Smooth muscle cell (in vitro differentiated cells): ENCODE measurements at regions not wholly inside any gene's neighbourhood (a gene's known extent, or its start where the extent isn't known, plus 50 kb on each side); places are given as distances from the start of the nearest gene placed in this dataset.

Experiments
- DNase-seq: peaks from one replicate; lab custom pipeline; 2025; ENCODE audit not compliant: unreplicated experiment; lab: John Stamatoyannopoulos, UW
- H2AFZ ChIP-seq: fragments of 200-600 bp; sonication (generic); 2 replicates; pipeline ENCODE4 v1.6.0; 2016; ENCODE audit warnings: antibody characterized with exemption, low read depth, mild to moderate bottlenecking
- H3F3A ChIP-seq: fragments of 200-600 bp; sonication (generic); 2 replicates; pipeline ENCODE4 v1.6.0; 2017; ENCODE audit warnings: antibody characterized with exemption, low read depth
- H3K27ac ChIP-seq: fragments of 200-600 bp; sonication (generic); 2 replicates; pipeline ENCODE4 v1.5.1; 2016; ENCODE audit warnings: low read depth, mild to moderate bottlenecking
- H3K27me3 ChIP-seq: fragments of 200-600 bp; sonication (generic); 2 replicates; pipeline ENCODE4 v1.6.1; 2016; ENCODE audit warnings: low read depth, mild to moderate bottlenecking
- H3K36me3 ChIP-seq: fragments of 200-600 bp; sonication (generic); 2 replicates; pipeline ENCODE4 v1.5.1; 2016; ENCODE audit warnings: low read depth
- H3K4me1 ChIP-seq: fragments of 200-600 bp; sonication (generic); 2 replicates; pipeline ENCODE4 v1.5.1; 2016; ENCODE audit warnings: low read depth
- H3K4me2 ChIP-seq: fragments of 200-600 bp; sonication (generic); 2 replicates; pipeline ENCODE4 v1.6.0; 2016; ENCODE audit warnings: mild to moderate bottlenecking
- H3K4me3 ChIP-seq: fragments of 200-600 bp; sonication (generic); 2 replicates; pipeline ENCODE4 v1.5.1; 2016; ENCODE audit warnings: mild to moderate bottlenecking
- H3K79me2 ChIP-seq: fragments of 200-600 bp; sonication (generic); 2 replicates; pipeline ENCODE4 v1.6.0; 2016; ENCODE audit warnings: low read depth, mild to moderate bottlenecking
- H3K9ac ChIP-seq: fragments of 200-600 bp; sonication (generic); 2 replicates; pipeline ENCODE4 v1.6.0; 2016; ENCODE audit warnings: low read depth
- H3K9me3 ChIP-seq: fragments of 200-600 bp; sonication (generic); replicated peaks from 2 replicates; pipeline ENCODE4 v1.5.1; 2016; ENCODE audit warnings: low read depth
- H4K20me1 ChIP-seq: fragments of 200-600 bp; sonication (generic); 2 replicates; pipeline ENCODE4 v1.6.0; 2016; ENCODE audit warnings: low read depth
- WGBS: methylation state at CpG from one replicate; pipeline ENCODE4 v1.1.7; 2016; ENCODE audit warnings: low lambda C conversion rate; 5-methylcytosine and 5-hydroxymethylcytosine counted together
- TF ChIP-seq, protein P1 (sequence below): fragments of 200-600 bp; sonication (generic); IDR thresholded peaks from 2 replicates; pipeline ENCODE4 v1.5.1; 2017; ENCODE audit warnings: borderline replicate concordance, mild to moderate bottlenecking, antibody characterized with exemption; ENCODE audit not compliant: insufficient read depth, poor library complexity, severe bottlenecking

DNA sequence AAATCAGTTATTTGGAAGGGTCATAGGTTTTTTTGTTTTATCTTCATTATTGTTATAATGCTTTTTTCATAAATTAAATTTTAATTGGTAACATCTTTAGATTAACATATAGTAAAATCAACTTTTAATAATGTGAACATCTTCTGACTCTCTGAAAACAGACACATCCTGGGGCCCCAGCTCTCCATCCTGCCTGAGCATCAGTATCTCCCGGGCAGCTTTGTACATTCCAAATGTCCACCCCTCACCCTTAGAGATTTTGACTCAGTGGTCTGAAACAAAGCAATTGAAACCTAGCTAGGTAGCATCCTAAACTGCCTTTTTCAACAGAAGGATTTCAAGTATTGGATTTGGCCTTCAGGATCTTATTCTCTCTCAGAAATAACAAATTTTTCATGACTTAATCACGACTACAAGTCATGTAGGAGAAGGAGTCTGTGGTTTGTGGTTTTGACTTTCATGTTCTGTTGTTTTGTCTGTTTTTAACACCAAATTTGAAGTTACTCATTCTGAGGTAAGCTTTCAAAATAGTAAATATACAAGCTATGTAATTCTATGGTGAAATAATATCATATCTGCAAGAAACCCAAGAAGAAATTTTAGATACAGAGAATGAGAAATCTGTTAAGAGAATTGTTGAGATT, 147.3 kb upstream of the UBE2E2 start:
- H3K27ac ChIP-seq, result peak overlapping the region; percentile 78
- no peaks in the 10 kb centered on the region for H3F3A ChIP-seq
- H4K20me1 ChIP-seq, result no peaks in the 10 kb centered on the region
- TF ChIP-seq, protein P1, sequence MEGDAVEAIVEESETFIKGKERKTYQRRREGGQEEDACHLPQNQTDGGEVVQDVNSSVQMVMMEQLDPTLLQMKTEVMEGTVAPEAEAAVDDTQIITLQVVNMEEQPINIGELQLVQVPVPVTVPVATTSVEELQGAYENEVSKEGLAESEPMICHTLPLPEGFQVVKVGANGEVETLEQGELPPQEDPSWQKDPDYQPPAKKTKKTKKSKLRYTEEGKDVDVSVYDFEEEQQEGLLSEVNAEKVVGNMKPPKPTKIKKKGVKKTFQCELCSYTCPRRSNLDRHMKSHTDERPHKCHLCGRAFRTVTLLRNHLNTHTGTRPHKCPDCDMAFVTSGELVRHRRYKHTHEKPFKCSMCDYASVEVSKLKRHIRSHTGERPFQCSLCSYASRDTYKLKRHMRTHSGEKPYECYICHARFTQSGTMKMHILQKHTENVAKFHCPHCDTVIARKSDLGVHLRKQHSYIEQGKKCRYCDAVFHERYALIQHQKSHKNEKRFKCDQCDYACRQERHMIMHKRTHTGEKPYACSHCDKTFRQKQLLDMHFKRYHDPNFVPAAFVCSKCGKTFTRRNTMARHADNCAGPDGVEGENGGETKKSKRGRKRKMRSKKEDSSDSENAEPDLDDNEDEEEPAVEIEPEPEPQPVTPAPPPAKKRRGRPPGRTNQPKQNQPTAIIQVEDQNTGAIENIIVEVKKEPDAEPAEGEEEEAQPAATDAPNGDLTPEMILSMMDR, result no peak
- WGBS, result 33% methylated on average over 2 of the region's 2 CpGs
- no peaks in the 10 kb centered on the region for H3K79me2 ChIP-seq
- no peaks in the 10 kb centered on the region for H3K36me3 ChIP-seq
- peak overlapping the region; percentile 53 for H3K4me2 ChIP-seq
- DNase-seq, result no peak
- H3K9me3 ChIP-seq, result no peaks in the 10 kb centered on the region
- no peak overlapping the region for H3K4me3 ChIP-seq
- no peaks in the 10 kb centered on the region for H3K27me3 ChIP-seq
- H2AFZ ChIP-seq, result no peak overlapping the region
- no peak overlapping the region for H3K9ac ChIP-seq
- peaks cover 3% of the 10 kb centered on the region for H3K4me1 ChIP-seq

DNA sequence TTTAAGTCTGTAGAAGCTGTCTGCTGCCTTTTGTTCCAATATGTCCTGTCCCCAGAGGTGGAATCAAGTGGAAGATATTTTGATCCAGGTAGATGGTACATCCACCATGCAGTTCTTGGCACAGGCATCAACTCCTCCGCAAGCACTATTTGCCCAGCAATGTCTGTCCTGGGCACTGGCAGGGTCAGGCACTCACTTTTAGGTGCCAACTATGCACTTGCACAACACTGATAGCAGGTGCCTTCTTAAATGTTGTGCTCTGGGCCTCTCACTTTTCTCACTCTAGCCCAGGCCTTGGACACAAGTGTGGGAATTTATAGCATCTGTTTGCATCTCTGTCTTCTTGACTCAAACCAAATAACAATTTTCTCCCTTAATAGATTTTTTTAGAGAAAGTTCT, 140.5 kb upstream of the UBE2E2 start:
- Histone ChIP-seq H3K4me3 (no peak overlapping the region), H3K27me3 (no peaks in the 10 kb centered on the region), H3K36me3 (no peaks in the 10 kb centered on the region), H3K4me2 (no peak overlapping the region), H4K20me1 (no peaks in the 10 kb centered on the region), H3K27ac (no peak overlapping the region), H2AFZ (no peak overlapping the region), H3K4me1 (peaks cover 2% of the 10 kb centered on the region), H3K9me3 (no peaks in the 10 kb centered on the region), H3K9ac (no peak overlapping the region), H3K79me2 (no peaks in the 10 kb centered on the region), H3F3A (no peaks in the 10 kb centered on the region)
- no peak for DNase-seq
- WGBS, result 83% methylated on average over 1 of the region's 1 CpG
- TF ChIP-seq, protein P1, result no peak

DNA sequence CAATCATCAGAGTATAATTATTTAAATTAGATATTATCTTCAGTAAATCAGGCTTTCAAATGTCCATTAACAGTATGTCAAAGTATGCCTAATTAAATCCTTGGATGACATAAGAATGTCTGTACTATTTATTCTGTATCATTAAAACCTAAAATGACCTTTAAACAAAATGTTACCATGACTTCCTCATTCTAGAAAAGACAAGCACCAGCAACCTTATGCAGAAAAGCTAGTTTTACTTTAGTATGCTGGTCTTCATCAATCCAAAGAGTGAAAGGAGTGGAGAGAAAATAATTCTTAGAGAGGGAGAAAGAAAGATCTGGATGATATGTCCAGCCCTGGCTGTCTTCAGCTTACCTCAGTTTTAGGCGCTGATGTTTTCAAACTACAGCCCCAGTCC, 140.1 kb upstream of the UBE2E2 start:
- Histone ChIP-seq H3F3A (no peaks in the 10 kb centered on the region), H3K27ac (no peak overlapping the region), H3K9ac (no peak overlapping the region), H3K4me2 (no peak overlapping the region), H4K20me1 (no peaks in the 10 kb centered on the region), H3K79me2 (no peaks in the 10 kb centered on the region), H3K4me1 (peaks cover 6% of the 10 kb centered on the region), H3K36me3 (no peaks in the 10 kb centered on the region), H3K4me3 (no peak overlapping the region), H3K9me3 (no peaks in the 10 kb centered on the region), H2AFZ (no peak overlapping the region), H3K27me3 (no peaks in the 10 kb centered on the region)
- DNase-seq, result no peak
- TF ChIP-seq, protein P1, result no peak
- 100% methylated on average over 1 of the region's 1 CpG for WGBS

DNA sequence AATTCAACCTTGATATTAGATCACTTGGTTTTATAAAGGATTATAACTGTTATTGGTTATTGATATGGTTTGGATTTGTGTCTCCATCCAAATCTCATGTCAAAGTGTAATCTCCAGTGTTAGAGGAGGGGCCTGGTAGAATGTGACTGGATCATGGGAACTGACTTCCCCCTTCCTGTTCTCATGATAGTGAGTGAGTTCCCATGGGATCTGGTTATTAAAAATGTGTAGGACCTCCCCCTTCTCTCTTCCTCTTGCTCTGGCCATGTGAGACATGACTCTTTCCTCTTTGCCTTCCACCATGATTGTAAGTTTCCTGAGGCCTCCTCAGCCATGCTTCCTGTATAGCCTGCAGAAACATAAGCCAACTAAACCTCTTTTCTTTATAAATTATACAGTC, 136.0 kb upstream of the UBE2E2 start:
- Histone ChIP-seq H3K9me3 (no peaks in the 10 kb centered on the region), H3K9ac (no peak overlapping the region), H2AFZ (no peak overlapping the region), H3K79me2 (no peaks in the 10 kb centered on the region), H3K4me2 (no peak overlapping the region), H3K36me3 (no peaks in the 10 kb centered on the region), H3K4me3 (no peak overlapping the region), H3F3A (no peaks in the 10 kb centered on the region), H3K4me1 (peaks cover 9% of the 10 kb centered on the region), H4K20me1 (no peaks in the 10 kb centered on the region), H3K27ac (no peak overlapping the region), H3K27me3 (no peaks in the 10 kb centered on the region)
- TF ChIP-seq, protein P1, result no peak
- DNase-seq, result no peak
